ENCODE measurements at regions not wholly inside any gene's neighbourhood (a gene's known extent, or its start where the extent isn't known, plus 50 kb on each side); places are given as distances from the start of the nearest gene placed in this dataset.

DNA sequence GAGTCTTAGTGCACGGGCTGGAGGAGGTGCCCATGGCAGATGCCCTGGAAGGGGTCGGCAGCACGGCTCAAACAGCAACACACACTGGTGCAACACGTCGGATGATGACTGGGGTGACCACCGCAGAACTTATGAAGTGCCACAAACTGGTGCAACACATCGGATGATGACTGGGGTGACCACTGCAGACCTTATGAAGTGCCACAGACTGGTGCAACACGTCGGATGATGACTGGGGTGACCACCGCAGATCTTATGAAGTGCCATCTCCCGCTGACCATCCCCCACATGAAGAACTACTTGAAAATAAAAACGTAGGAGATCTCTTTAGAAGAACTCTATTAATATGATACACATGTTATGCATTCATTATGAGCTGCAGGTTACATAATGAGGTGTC, 218.3 kb downstream of the TBXT start:
- no peak for DNase-seq (ENCODE audit: low spot score)

DNA sequence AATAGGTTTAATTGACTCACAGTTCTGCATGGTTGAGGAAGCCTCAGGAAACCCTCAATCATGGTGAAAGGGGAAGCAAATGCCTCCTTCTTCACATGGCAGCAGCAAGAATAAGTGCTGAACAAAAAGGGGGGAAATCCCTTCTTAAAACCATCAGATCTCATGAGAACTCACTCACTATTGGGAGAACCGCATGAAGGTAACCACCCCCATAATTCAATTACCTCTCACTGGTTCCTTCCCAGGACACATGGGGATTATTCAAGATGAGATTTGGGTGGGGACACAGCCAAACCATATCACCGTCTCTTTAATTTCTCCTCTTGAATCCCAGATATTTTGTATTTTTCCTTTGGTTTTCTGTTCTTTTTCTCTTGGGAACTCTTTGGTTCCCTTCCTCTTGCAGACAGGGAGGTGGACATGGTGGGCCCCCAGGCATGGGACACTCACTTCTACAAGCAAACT, 223.6 kb downstream of the TBXT start:
- no peak for DNase-seq (ENCODE audit: low spot score)

GRCh38 chr6:165941786-165942185, 225.9 kb downstream of the TBXT start:
- no peak for DNase-seq (ENCODE audit: low spot score)

- no peak for DNase-seq (ENCODE audit: low spot score)
Measured at GRCh38 chr6:165941249-165941775, 226.3 kb downstream of the TBXT start.

GRCh38 chr6:165940366-165940765, 227.3 kb downstream of the TBXT start:
- DNase-seq (ENCODE audit: low spot score), result no peak

- no peak for DNase-seq (ENCODE audit: low spot score)
Measured at GRCh38 chr6:165939601-165940290, 227.9 kb downstream of the TBXT start.

- DNase-seq (ENCODE audit: low spot score), result no peak
Measured at GRCh38 chr6:165939047-165939446, 228.6 kb downstream of the TBXT start.

DNA sequence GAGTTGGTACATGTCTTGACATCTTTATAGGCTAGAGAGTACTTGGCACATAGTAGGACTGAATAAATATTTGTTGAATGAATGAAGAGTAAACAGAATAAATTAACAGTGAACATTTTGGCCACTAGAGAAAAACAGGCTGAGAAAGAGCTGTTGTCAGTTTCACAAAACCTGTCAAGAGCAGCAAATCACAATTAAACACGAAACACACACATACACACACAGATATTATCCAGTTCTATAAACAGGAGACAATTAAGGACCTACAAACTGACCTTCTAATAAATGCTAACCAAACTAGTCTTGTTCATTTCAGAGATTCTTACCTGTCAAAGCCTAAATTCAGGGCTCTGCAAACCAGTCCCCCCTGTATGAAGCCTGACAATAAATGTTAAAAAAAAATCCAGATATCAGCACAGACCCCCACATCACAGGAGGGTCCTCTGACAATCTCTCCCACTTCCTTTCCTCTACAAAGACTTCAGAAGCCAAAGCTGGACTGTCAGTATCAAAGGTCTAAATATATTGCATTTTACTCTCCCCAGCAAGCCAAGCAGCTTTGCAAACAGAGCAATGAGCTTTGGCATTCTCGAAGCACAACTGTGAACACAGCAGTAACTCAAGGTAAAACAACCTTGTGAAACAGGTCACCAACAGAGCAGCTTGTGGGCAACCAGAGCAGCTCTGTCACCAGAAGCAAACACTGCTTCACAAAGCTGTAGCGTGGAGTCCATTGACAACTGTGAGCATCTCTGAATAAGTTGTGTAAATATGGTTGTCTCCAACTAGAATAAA, 229.9 kb downstream of the TBXT start:
- DNase-seq (ENCODE audit: low spot score), result no peak

GRCh38 chr6:165936660-165937059, 231.0 kb downstream of the TBXT start:
- DNase-seq (ENCODE audit: low spot score), result no peak

DNA sequence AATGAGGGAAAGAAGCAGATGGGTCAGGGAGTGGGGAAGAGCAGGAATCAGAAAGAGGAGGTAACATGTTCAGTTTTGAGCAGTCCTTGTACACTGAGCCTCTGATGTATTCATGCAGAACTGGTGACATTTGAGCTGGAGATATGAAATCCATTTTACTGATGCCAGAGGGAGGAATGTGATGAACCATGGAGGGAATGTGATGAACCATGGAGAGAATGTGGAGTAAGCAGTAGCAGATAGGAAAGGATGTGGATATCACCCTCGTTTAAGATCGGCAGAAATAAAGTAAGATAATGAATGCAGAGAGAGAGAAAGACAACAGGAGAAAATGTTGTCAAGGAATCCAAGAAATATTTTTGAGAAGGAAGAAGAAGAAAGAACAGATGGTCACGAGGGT, 231.6 kb downstream of the TBXT start:
- DNase-seq (ENCODE audit: low spot score), result no peak

DNA sequence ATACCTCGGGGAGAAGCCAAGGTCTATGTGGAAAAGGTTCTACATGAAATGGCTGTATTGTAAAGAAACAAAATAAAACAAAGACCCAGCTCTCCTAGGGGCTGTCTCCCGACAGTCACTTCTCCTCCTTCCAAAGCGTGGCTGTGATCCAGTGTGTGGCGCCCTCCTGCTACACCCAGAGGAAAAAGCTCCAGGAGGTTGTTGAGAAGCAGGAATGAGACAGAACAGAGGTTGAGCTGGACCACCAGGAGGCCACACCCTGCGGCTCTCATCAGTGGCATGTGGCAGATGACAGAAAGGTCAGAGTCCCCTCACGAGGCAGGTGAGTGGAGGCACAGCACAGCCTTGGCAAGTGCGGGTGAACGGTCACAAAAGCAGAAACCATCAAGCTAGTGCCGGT, 236.0 kb downstream of the TBXT start:
- DNase-seq (ENCODE audit: low spot score), result no peak

- no peak for DNase-seq (ENCODE audit: low spot score)
Measured at GRCh38 chr6:165930668-165931214, 236.9 kb downstream of the TBXT start.

DNA sequence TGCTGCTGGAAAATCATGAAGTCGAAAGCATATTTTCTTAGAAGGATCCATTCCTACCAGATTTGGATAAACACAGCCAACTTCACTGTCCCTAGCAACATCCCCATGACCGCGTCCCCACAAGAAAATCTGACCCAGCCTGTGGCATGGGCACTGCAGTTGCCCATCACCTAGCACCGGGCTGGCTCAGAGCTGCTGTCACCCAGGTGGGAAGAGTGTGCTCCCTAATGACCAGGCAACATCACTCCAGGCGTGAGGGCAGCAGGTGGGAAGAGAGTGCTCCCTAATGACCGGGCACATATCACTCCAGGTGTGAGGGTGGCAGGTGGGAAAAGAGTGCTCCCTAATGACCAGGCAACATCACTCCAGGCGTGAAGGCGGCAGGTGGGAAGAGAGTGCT, 238.0 kb downstream of the TBXT start:
- DNase-seq (ENCODE audit: low spot score), result no peak

DNA sequence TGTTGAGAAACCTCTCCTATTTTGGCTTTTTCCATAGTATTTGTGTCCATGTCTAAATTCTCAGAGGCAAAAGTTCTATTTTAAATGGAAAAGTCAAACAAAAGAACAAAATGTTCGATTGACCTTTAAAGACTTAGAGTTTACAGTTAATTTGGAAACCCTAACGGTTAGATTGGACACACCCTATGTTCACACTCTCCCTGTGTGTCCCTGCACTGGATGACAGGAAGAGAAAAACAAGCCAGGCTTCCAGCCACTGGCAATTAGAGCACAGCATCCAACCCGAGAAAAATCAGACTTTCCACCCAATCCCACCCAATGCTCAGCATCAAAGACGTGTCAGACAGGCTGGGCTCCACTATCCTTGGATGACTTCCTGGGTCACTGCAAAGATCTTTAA, 241.3 kb downstream of the TBXT start:
- DNase-seq (ENCODE audit: low spot score), result no peak

GRCh38 chr6:165925474-165926156, 242.0 kb downstream of the TBXT start:
- DNase-seq (ENCODE audit: low spot score), result no peak

GRCh38 chr6:165922309-165922794, 245.3 kb downstream of the TBXT start:
- no peak for DNase-seq (ENCODE audit: low spot score)

DNA sequence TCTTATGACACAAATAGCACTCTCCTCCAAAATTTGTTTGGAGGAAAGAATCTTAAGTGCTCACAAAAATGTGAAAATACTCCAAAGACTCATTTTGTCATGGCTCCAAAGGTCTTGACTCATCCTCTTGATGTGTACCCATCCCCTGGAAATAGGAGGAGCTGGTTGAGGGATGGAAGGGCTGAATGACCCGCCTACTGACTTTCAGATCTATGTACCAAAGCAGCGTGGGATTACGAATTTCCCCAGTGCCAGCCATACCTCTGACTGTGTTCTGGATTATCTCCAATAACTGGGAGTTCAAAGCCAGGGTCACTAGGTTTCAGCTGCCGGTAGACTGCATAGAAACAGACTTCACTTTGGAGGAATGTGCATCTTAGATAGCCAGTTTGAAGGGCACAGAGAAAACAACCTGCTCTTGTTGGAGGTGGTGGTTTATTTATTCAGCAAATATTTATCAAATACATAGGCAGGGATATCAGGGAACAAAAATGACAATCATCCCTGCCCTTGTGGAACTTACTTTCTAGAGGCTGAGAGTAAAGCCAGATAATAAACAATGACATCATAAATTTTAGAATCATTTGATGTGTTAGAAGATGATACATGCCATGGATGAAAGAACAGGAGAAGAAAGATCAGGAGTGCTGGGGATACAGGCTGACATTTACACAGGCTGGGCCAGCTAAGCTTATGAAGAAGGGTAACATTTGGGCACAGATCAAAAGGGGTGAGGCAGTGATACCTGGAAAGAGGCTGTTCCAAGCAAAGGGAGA, 246.6 kb downstream of the TBXT start:
- DNase-seq (ENCODE audit: low spot score), result no peak

- no peak for DNase-seq (ENCODE audit: low spot score)
Measured at GRCh38 chr6:165917576-165917975, 250.1 kb downstream of the TBXT start.

GRCh38 chr6:165915022-165915770, 252.2 kb upstream of the PDE10A start:
- no peak for DNase-seq (ENCODE audit: low spot score)

GRCh38 chr6:165913676-165914570, 250.9 kb upstream of the PDE10A start:
- no peak for DNase-seq (ENCODE audit: low spot score)
